ENCODE measurements at regions not wholly inside any gene's neighbourhood (a gene's known extent, or its start where the extent isn't known, plus 50 kb on each side); places are given as distances from the start of the nearest gene placed in this dataset.

- no peak for DNase-seq (ENCODE audit: low spot score)
Measured at GRCh38 chr11:39294648-39295047, 2164.8 kb downstream of the LRRC4C start.

- no peak for DNase-seq (ENCODE audit: low spot score)
Measured at GRCh38 chr11:39288011-39288410, 2171.4 kb downstream of the LRRC4C start.

GRCh38 chr11:39268176-39268690, 2191.2 kb downstream of the LRRC4C start:
- DNase-seq (ENCODE audit: low spot score), result no peak

GRCh38 chr11:39255648-39256047, 2203.8 kb downstream of the LRRC4C start:
- no peak for DNase-seq (ENCODE audit: low spot score)

GRCh38 chr11:39249566-39250365, 2209.7 kb downstream of the LRRC4C start:
- no peak for DNase-seq (ENCODE audit: low spot score)

- no peak for DNase-seq (ENCODE audit: low spot score)
Measured at GRCh38 chr11:39247570-39248137, 2211.8 kb downstream of the LRRC4C start.

GRCh38 chr11:39239553-39239952, 2219.9 kb downstream of the LRRC4C start:
- no peak for DNase-seq (ENCODE audit: low spot score)

GRCh38 chr11:39236916-39237315, 2222.5 kb downstream of the LRRC4C start:
- DNase-seq (ENCODE audit: low spot score), result no peak

- DNase-seq (ENCODE audit: low spot score), result no peak
Measured at GRCh38 chr11:39221550-39222138, 2237.8 kb downstream of the LRRC4C start.

GRCh38 chr11:39220501-39221230, 2238.8 kb downstream of the LRRC4C start:
- no peak for DNase-seq (ENCODE audit: low spot score)

- DNase-seq (ENCODE audit: low spot score), result no peak
Measured at GRCh38 chr11:39220069-39220468, 2239.4 kb downstream of the LRRC4C start.

- no peak for DNase-seq (ENCODE audit: low spot score)
Measured at GRCh38 chr11:39209981-39210380, 2249.5 kb downstream of the LRRC4C start.

GRCh38 chr11:39205236-39205995, 2254.0 kb downstream of the LRRC4C start:
- DNase-seq (ENCODE audit: low spot score), result no peak

- no peak for DNase-seq (ENCODE audit: low spot score)
Measured at GRCh38 chr11:39192671-39193070, 2266.8 kb downstream of the LRRC4C start.

GRCh38 chr11:39190751-39191150, 2268.7 kb downstream of the LRRC4C start:
- no peak for DNase-seq (ENCODE audit: low spot score)

- no peak for DNase-seq (ENCODE audit: low spot score)
Measured at GRCh38 chr11:39177678-39178077, 2281.8 kb downstream of the LRRC4C start.

- DNase-seq (ENCODE audit: low spot score), result no peak
Measured at GRCh38 chr11:39174965-39175364, 2284.5 kb downstream of the LRRC4C start.

- DNase-seq (ENCODE audit: low spot score), result no peak
Measured at GRCh38 chr11:39174196-39174595, 2285.3 kb downstream of the LRRC4C start.

GRCh38 chr11:39165021-39165420, 2294.4 kb downstream of the LRRC4C start:
- no peak for DNase-seq (ENCODE audit: low spot score)

- no peak for DNase-seq (ENCODE audit: low spot score)
Measured at GRCh38 chr11:39149214-39149613, 2310.2 kb downstream of the LRRC4C start.

- DNase-seq (ENCODE audit: low spot score), result no peak
Measured at GRCh38 chr11:39145346-39145745, 2314.1 kb downstream of the LRRC4C start.
